HepG2 (cell line): ENCODE measurements at regions not wholly inside any gene's neighbourhood (a gene's known extent, or its start where the extent isn't known, plus 50 kb on each side); places are given as distances from the start of the nearest gene placed in this dataset.

ENCODE experiments used
- ARHGAP35 ChIP-seq: sonication (generic); formaldehyde crosslinking; IDR thresholded peaks from 2 replicates; pipeline ENCODE4 v1.9.0; 2022; ENCODE audit warnings: mild to moderate bottlenecking, inconsistent platforms, moderate library complexity, missing genetic modification reagents, borderline replicate concordance
- CTCF ChIP-seq: sonication (generic); formaldehyde crosslinking; IDR thresholded peaks from 2 replicates; pipeline ENCODE4 v1.5.0; 2020; ENCODE audit warnings: mild to moderate bottlenecking, missing genetic modification reagents, moderate library complexity
- JUN ChIP-seq: sonication (generic); formaldehyde crosslinking; IDR thresholded peaks from 2 replicates; pipeline ENCODE4 v1.4.0; 2020; ENCODE audit warnings: mild to moderate bottlenecking, missing genetic modification reagents
- REST ChIP-seq, 2 experiments: IDR thresholded peaks; 2 replicates each; pipeline ENCODE4 v1.6.1; 2011 to 2012; ENCODE audit warnings: low read length in 2 of 2, borderline replicate concordance in 1 of 2, low read depth in 1 of 2, mild to moderate bottlenecking in 1 of 2, moderate library complexity in 1 of 2
- SIN3A ChIP-seq: IDR thresholded peaks from 2 replicates; pipeline ENCODE4 v1.6.1; 2011; ENCODE audit warnings: low read depth, mild to moderate bottlenecking, control low read depth, low read length, borderline replicate concordance
- SOX5 ChIP-seq: IDR thresholded peaks from 2 replicates; pipeline ENCODE4 v1.6.1; 2016; ENCODE audit warnings: borderline replicate concordance
- ZNF292 ChIP-seq: sonication (generic); formaldehyde crosslinking; IDR thresholded peaks from 2 replicates; pipeline ENCODE4 v1.8.1; 2022; ENCODE audit warnings: mild to moderate bottlenecking, low read depth, missing genetic modification reagents, borderline replicate concordance

GRCh38 chr11:23570828-23571227 is 710.6 kb upstream of the CCDC179 start:
- TF ChIP-seq SOX5, result no peak
- TF ChIP-seq JUN (CRISPR knock-in tag), result no peak
- no peak for TF ChIP-seq ARHGAP35 (CRISPR knock-in tag)
- TF ChIP-seq SIN3A, result no peak
- TF ChIP-seq CTCF, result no peak
- TF ChIP-seq REST (IDR thresholded peaks at IDR 0.05; ENCODE audit: borderline replicate concordance in 1 of 2, low read depth in 1 of 2, low read length in 2 of 2), result no peak
- TF ChIP-seq ZNF292, result no peak
